Right lobe of liver (tissue), 6 donors: ENCODE measurements at regions not wholly inside any gene's neighbourhood (a gene's known extent, or its start where the extent isn't known, plus 50 kb on each side); places are given as distances from the start of the nearest gene placed in this dataset.

Experiments used
- ATAC-seq, 4 donors: fragments of 200-7000 bp; cut with Tn5 transposase; one replicate each; pipeline ENCODE4 v1.9.1; 2020; ENCODE audit warnings: mild to moderate bottlenecking in 4 of 4, moderate library complexity in 4 of 4
- DNase-seq, 3 donors: peaks; one replicate each; pipeline ENCODE4 v3.0.0-alpha.2; 2020
- H3K27ac ChIP-seq, 3 donors: fragments of 200-600 bp; one replicate each; pipeline ENCODE4 v1.8.0; 2022
- H3K27me3 ChIP-seq, 2 donors: fragments of 200-600 bp; one replicate each; pipeline ENCODE4 v1.8.0; 2022
- H3K36me3 ChIP-seq, 4 donors: fragments of 200-600 bp; sonication (generic) in 1 of 4; one replicate each; pipeline versions ENCODE4 v1.5.1 to v1.8.0; 2017 to 2022; ENCODE audit warnings: control low read depth in 1 of 4
- H3K4me1 ChIP-seq, 4 donors: fragments of 200-600 bp; sonication (generic) in 1 of 4; one replicate each; pipeline versions ENCODE4 v1.5.1 to v1.8.0; 2017 to 2022; ENCODE audit warnings: control low read depth in 1 of 4
- H3K4me3 ChIP-seq, 3 donors: fragments of 200-600 bp; one replicate each; pipeline ENCODE4 v1.8.0; 2022
- H3K9me3 ChIP-seq, 4 donors: fragments of 200-600 bp; sonication (generic) in 1 of 4; one replicate each; pipeline versions ENCODE4 v1.5.1 to v1.8.0; 2017 to 2022; ENCODE audit warnings: control low read depth in 1 of 4
- POLR2A ChIP-seq: fragments of 450-650 bp; IDR thresholded peaks from one replicate; pipeline ENCODE4 v1.6.1; 2017; ENCODE audit warnings: antibody characterized with exemption, mild to moderate bottlenecking
- WGBS: methylation state at CpG from one replicate; pipeline ENCODE4 v1.1.6; 2018; ENCODE audit warnings: low coverage, low lambda C conversion rate; ENCODE audit not compliant: insufficient coverage; ENCODE audit errors: missing lambda C conversion rate; 5-methylcytosine and 5-hydroxymethylcytosine counted together
- intact Hi-C, 2 donors: fragments of 100-400 bp; cut with DNase I; formaldehyde crosslinking; loops; one replicate each; pipeline versions ENCODE4 v1.11.2 to v1.14.1; 2022
- TF ChIP-seq, protein P1 (sequence below), 4 donors: fragments of 200-600 bp in 3 of 4; fragments of 450-650 bp in 1 of 4; IDR thresholded peaks; one replicate each; pipeline versions ENCODE4 v1.5.1 to v1.8.0; 2016 to 2022; ENCODE audit warnings: antibody characterized with exemption in 4 of 4, mild to moderate bottlenecking in 2 of 4
- donor health status: DM: no; HTN: yes; CAD: no.
- donor health status: DM: no; HTN: no; CAD: no.
- donor health status: DM: no; HTN: no; CAD: no.
- donor health status: DM: no; HTN: yes; CAD: no.
- donor health status: DM: no; HTN: yes; CAD: no.

DNA sequence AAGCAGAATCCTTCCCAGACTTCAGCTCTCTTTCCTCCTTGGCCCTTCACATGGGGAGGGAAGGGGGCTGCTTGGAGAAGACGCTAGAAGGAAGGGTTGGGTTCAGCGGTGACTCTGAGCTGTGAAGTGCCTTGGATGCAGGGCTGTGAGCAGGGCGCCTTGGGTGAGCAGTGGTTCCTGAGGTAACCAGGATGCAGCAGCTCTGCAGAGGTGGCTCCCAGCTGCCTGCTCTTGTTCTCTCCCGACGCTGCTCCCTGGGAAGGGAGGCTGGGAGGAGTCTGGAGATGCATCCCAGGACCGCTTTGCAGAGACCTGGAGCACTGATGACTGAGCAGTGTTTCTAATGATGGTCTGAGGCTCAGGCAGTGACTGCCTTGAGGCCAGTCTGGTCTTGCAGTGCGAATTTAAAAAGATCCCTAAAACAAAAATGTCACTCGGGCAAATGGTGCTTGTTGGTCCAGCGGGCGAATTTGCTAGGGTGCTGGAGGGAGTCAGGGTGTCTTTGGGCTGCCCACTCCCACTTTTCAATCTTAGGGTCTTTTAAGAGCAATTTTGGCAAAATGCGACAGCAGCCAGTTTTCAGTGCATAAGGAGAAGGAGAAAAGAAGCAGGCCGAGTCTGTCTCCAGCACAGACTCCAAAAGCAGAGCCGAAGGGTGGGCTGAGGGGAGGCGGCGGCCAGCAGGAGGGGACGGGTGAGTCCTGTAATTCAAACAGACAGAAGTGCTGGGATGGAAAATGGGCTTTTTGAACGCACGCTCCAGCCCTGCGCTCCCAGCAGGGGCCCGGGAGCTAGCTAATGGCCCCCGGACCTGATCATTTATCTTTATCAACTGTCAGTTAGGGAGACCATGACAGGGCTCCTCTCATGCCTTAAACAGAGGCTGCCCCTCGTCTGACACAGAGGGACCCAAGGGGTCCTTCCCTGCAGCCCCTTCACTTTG is 191.2 kb upstream of the SHH start:
- WGBS = 79% methylated on average over 10 of the region's 22 CpGs
- ATAC-seq (no peak), DNase-seq (no peak)
- intact Hi-C loops = no loop called here
- no peaks in the 10 kb centered on the region for H3K36me3 ChIP-seq
- no peaks in the 10 kb centered on the region for H3K27me3 ChIP-seq
- TF ChIP-seq, protein P1, sequence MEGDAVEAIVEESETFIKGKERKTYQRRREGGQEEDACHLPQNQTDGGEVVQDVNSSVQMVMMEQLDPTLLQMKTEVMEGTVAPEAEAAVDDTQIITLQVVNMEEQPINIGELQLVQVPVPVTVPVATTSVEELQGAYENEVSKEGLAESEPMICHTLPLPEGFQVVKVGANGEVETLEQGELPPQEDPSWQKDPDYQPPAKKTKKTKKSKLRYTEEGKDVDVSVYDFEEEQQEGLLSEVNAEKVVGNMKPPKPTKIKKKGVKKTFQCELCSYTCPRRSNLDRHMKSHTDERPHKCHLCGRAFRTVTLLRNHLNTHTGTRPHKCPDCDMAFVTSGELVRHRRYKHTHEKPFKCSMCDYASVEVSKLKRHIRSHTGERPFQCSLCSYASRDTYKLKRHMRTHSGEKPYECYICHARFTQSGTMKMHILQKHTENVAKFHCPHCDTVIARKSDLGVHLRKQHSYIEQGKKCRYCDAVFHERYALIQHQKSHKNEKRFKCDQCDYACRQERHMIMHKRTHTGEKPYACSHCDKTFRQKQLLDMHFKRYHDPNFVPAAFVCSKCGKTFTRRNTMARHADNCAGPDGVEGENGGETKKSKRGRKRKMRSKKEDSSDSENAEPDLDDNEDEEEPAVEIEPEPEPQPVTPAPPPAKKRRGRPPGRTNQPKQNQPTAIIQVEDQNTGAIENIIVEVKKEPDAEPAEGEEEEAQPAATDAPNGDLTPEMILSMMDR (IDR thresholded peaks at IDR 0.05) = no peak
- TF ChIP-seq POLR2A = no peak
- H3K4me1 ChIP-seq = no peaks in the 10 kb centered on the region
- H3K4me3 ChIP-seq = no peak overlapping the region
- H3K27ac ChIP-seq = no peak overlapping the region
- H3K9me3 ChIP-seq = no peaks in the 10 kb centered on the region

DNA sequence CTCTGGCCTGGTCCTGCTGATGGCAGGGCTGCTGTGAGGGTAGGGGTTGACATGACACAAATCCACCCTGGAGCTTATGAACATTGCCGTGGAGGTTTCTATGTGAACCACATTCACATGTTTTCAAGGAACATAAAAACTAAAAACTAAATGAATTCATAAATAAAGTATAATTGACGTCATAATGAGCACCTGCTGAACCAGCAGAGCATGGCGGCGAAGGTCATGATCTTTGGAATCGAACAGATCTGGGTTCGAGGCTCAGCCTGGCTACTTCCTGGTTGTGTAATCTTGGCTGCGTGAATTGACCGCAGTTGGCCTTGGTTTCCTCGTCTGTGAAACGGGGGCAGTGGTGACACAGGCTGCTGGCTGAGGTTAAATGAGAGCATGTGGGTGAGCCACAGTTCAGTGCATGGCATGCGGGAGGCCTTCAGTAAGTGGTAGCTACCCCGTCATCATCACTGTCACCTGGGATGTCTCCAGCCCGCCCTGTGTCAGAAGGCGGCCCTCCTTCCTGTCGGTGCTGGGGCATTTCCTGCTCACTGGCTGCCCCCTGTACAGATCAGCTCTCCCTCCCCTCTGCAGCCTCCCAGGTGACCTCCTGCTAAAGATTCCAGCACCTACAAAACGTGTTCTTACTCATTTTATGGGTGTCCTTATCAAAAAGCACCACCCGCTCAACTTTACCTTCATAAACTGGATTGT is 190.3 kb upstream of the SHH start:
- intact Hi-C loops = no loop called here
- DNase-seq = no peak
- no peaks in the 10 kb centered on the region for H3K9me3 ChIP-seq
- no peaks in the 10 kb centered on the region for H3K4me1 ChIP-seq
- H3K36me3 ChIP-seq = no peaks in the 10 kb centered on the region
- TF ChIP-seq POLR2A = no peak
- TF ChIP-seq, protein P1 (IDR thresholded peaks at IDR 0.05) = no peak
- no peak overlapping the region for H3K4me3 ChIP-seq
- ATAC-seq = no peak
- no peaks in the 10 kb centered on the region for H3K27me3 ChIP-seq
- WGBS = 82% methylated on average over 12 of the region's 17 CpGs
- H3K27ac ChIP-seq = no peak overlapping the region

- H3K36me3 ChIP-seq = no peaks in the 10 kb centered on the region
- no peak for ATAC-seq
- no peak overlapping the region for H3K27ac ChIP-seq
- H3K9me3 ChIP-seq = no peaks in the 10 kb centered on the region
- no peak for DNase-seq
- no peaks in the 10 kb centered on the region for H3K4me1 ChIP-seq
- no peaks in the 10 kb centered on the region for H3K27me3 ChIP-seq
- intact Hi-C loops = no loop called here
- WGBS = 84% methylated on average over 19 of the region's 25 CpGs
- no peak for TF ChIP-seq POLR2A
- TF ChIP-seq, protein P1 (IDR thresholded peaks at IDR 0.05) = no peak
- H3K4me3 ChIP-seq = no peak overlapping the region
Observed at GRCh38 chr7:156001496-156002260, 189.4 kb upstream of the SHH start.

- TF ChIP-seq, protein P1 (IDR thresholded peaks at IDR 0.05) = no peak
- TF ChIP-seq POLR2A = no peak
- no peak overlapping the region for H3K27ac ChIP-seq
- no peaks in the 10 kb centered on the region for H3K36me3 ChIP-seq
- intact Hi-C loops = no loop called here
- no peaks in the 10 kb centered on the region for H3K27me3 ChIP-seq
- no peak overlapping the region for H3K4me3 ChIP-seq
- DNase-seq = no peak
- H3K4me1 ChIP-seq = no peaks in the 10 kb centered on the region
- ATAC-seq = no peak
- WGBS = 83% methylated on average over 15 of the region's 27 CpGs
- no peaks in the 10 kb centered on the region for H3K9me3 ChIP-seq
Observed at GRCh38 chr7:156000601-156001396, 188.5 kb upstream of the SHH start.
